ENCODE measurements at regions not wholly inside any gene's neighbourhood (a gene's known extent, or its start where the extent isn't known, plus 50 kb on each side); places are given as distances from the start of the nearest gene placed in this dataset.

DNA sequence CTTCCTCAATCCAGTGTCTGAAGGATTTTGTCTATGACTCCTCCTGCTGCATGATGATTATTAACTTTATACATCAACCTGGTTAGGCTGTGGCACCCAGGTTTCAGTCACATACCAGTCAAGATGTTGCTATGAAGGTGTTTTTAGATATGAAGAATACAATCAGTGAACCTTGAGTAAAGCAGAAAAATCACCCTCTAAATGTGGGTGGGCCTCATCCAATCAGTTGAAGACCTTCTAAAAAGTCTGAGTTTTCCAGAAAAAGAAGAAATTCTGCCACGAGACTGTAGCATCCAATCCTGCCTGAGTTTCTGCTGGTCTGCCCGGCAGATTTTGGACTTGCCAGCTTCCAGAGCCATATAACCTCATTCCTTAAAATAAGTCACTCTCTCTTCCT, 126.1 kb upstream of the FRMD4A start:
- H3K36me3 ChIP-seq (replicated peaks in 1 of 2; ENCODE audit: control extremely low read depth in 1 of 2, control insufficient read depth in 1 of 2, extremely low read depth in 1 of 2, insufficient read depth in 2 of 2, low read length in 1 of 2) = no peaks in the 10 kb centered on the region
- DNase-seq (no peak), ATAC-seq (ENCODE audit: low read depth) (no peak)
- H3K27me3 Mint-ChIP-seq = peaks cover 32% of the 10 kb centered on the region
- no peak overlapping the region for H3K27ac Mint-ChIP-seq
- H3K9me3 ChIP-seq (ENCODE audit: control extremely low read depth in 1 of 3, control insufficient read depth in 2 of 3, insufficient read depth in 1 of 3, low read length in 2 of 3) = no peaks in the 10 kb centered on the region
- no peak overlapping the region for H3K27ac ChIP-seq (ENCODE audit: low read length in 2 of 2)
- H3K27me3 ChIP-seq (replicated peaks in 1 of 4; ENCODE audit: control extremely low read depth in 1 of 4, control insufficient read depth in 3 of 4, insufficient read depth in 4 of 4, low read length in 3 of 4) = peaks cover 0 to 5% (median 2%) of the 10 kb centered on the region in 4 experiments
- no peaks in the 10 kb centered on the region for H4K20me1 ChIP-seq (ENCODE audit: control insufficient read depth, insufficient read depth, low read length, poor library complexity, severe bottlenecking)
- no peak overlapping the region for H3K4me2 ChIP-seq (replicated peaks; ENCODE audit: low read depth, low read length, poor library complexity, severe bottlenecking)
- intact Hi-C loops (cut with micrococcal nuclease) = no loop called here
- H3K9ac ChIP-seq (ENCODE audit: low read length) = no peak overlapping the region
- no peaks in the 10 kb centered on the region for H3K79me2 ChIP-seq (ENCODE audit: control insufficient read depth, insufficient read depth, low read length)
- no peak overlapping the region for H3K4me3 Mint-ChIP-seq
- no peak overlapping the region for H2AFZ ChIP-seq (ENCODE audit: insufficient read depth, low read depth, low read length, poor library complexity, severe bottlenecking)
- TF ChIP-seq EZH2 (IDR thresholded peaks at IDR 0.05; ENCODE audit: borderline replicate concordance, insufficient read depth, low read depth, low read length, poor library complexity, severe bottlenecking) = no peak
- TF ChIP-seq, protein P1, sequence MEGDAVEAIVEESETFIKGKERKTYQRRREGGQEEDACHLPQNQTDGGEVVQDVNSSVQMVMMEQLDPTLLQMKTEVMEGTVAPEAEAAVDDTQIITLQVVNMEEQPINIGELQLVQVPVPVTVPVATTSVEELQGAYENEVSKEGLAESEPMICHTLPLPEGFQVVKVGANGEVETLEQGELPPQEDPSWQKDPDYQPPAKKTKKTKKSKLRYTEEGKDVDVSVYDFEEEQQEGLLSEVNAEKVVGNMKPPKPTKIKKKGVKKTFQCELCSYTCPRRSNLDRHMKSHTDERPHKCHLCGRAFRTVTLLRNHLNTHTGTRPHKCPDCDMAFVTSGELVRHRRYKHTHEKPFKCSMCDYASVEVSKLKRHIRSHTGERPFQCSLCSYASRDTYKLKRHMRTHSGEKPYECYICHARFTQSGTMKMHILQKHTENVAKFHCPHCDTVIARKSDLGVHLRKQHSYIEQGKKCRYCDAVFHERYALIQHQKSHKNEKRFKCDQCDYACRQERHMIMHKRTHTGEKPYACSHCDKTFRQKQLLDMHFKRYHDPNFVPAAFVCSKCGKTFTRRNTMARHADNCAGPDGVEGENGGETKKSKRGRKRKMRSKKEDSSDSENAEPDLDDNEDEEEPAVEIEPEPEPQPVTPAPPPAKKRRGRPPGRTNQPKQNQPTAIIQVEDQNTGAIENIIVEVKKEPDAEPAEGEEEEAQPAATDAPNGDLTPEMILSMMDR (IDR thresholded peaks at IDR 0.05) = no peak
- peaks cover 4% of the 10 kb centered on the region for H3K9me3 Mint-ChIP-seq (ENCODE audit: insufficient read depth)
- H3K4me1 Mint-ChIP-seq = no peaks in the 10 kb centered on the region
- ChIA-PET CTCF (no interaction called here), POLR2A (no interaction called here)
- no CpG with 5 or more reads among the region's 2 CpGs for WGBS (ENCODE audit: insufficient coverage)
- H3K4me3 ChIP-seq (ENCODE audit: control extremely low read depth in 1 of 5, extremely low read depth in 1 of 5, insufficient read depth in 1 of 5, low read depth in 2 of 5, low read length in 4 of 5) = no peak overlapping the region
- H3K4me1 ChIP-seq (ENCODE audit: control insufficient read depth in 2 of 2, insufficient read depth in 2 of 2, low read length in 2 of 2) = no peaks in the 10 kb centered on the region

DNA sequence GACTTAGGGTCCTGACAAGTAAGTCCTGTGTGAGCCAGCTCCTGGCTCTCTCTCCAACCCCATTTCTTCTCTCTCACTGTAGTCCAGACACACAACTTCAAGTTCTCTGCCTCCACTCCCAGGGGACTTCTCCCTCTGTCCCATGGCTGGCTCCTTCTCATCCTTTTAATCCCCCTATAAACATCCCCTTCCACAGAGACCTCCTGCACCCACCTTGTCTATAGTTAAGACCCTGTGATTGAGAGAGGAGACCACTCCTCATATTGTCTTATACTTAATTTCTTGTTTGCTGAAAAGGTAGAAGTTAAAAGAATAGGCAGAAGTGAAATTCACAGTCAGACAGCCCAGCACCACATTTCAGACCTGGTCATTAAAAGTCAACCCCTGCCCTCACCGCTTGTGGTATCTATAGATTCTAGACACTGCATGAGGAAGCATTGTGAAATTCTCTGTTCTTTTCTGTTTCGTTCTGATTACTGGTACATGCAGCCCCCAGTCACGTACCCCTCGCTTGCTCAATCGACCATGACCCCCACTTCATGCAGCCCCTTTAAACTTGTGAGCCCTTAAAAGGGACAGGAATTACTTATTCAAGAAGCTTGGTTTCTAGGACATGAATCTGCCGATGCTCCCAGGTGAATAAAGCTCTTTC, 125.6 kb upstream of the FRMD4A start:
- no peaks in the 10 kb centered on the region for H3K4me1 Mint-ChIP-seq
- peaks cover 28% of the 10 kb centered on the region for H3K27me3 Mint-ChIP-seq
- no peaks in the 10 kb centered on the region for H4K20me1 ChIP-seq (ENCODE audit: control insufficient read depth, insufficient read depth, low read length, poor library complexity, severe bottlenecking)
- H3K36me3 ChIP-seq (replicated peaks in 1 of 2; ENCODE audit: control extremely low read depth in 1 of 2, control insufficient read depth in 1 of 2, extremely low read depth in 1 of 2, insufficient read depth in 2 of 2, low read length in 1 of 2) = no peaks in the 10 kb centered on the region
- H3K9me3 ChIP-seq (ENCODE audit: control extremely low read depth in 1 of 3, control insufficient read depth in 2 of 3, insufficient read depth in 1 of 3, low read length in 2 of 3) = no peaks in the 10 kb centered on the region
- no peak for TF ChIP-seq EZH2 (IDR thresholded peaks at IDR 0.05; ENCODE audit: borderline replicate concordance, insufficient read depth, low read depth, low read length, poor library complexity, severe bottlenecking)
- TF ChIP-seq, protein P1 (IDR thresholded peaks at IDR 0.05) = no peak
- H3K4me3 Mint-ChIP-seq = no peak overlapping the region
- ChIA-PET POLR2A (no interaction called here), CTCF (no interaction called here)
- no peaks in the 10 kb centered on the region for H3K4me1 ChIP-seq (ENCODE audit: control insufficient read depth in 2 of 2, insufficient read depth in 2 of 2, low read length in 2 of 2)
- intact Hi-C loops (cut with micrococcal nuclease) = no loop called here
- no peak overlapping the region for H2AFZ ChIP-seq (ENCODE audit: insufficient read depth, low read depth, low read length, poor library complexity, severe bottlenecking)
- DNase-seq (no peak), ATAC-seq (ENCODE audit: low read depth) (no peak)
- 80% methylated on average over 1 of the region's 6 CpGs for WGBS (ENCODE audit: insufficient coverage)
- H3K27me3 ChIP-seq (replicated peaks in 1 of 4; ENCODE audit: control extremely low read depth in 1 of 4, control insufficient read depth in 3 of 4, insufficient read depth in 4 of 4, low read length in 3 of 4) = peaks cover 0 to 5% (median 2%) of the 10 kb centered on the region in 4 experiments
- no peak overlapping the region for H3K27ac ChIP-seq (ENCODE audit: low read length in 2 of 2)
- no peak overlapping the region for H3K4me2 ChIP-seq (replicated peaks; ENCODE audit: low read depth, low read length, poor library complexity, severe bottlenecking)
- no peaks in the 10 kb centered on the region for H3K79me2 ChIP-seq (ENCODE audit: control insufficient read depth, insufficient read depth, low read length)
- H3K9ac ChIP-seq (ENCODE audit: low read length) = no peak overlapping the region
- no peak overlapping the region for H3K4me3 ChIP-seq (ENCODE audit: control extremely low read depth in 1 of 5, extremely low read depth in 1 of 5, insufficient read depth in 1 of 5, low read depth in 2 of 5, low read length in 4 of 5)
- peaks cover 4% of the 10 kb centered on the region for H3K9me3 Mint-ChIP-seq (ENCODE audit: insufficient read depth)
- H3K27ac Mint-ChIP-seq = no peak overlapping the region

Measured in B cell (primary cell).